Thoracic aorta (tissue), 2 donors: ENCODE measurements at regions not wholly inside any gene's neighbourhood (a gene's known extent, or its start where the extent isn't known, plus 50 kb on each side); places are given as distances from the start of the nearest gene placed in this dataset.

Experiments used
- ATAC-seq: fragments of 150-250 bp; one replicate; pipeline ENCODE4 v1.8.0; 2017; ENCODE audit warnings: low read depth; ENCODE audit not compliant: insufficient number of reproducible peaks, low FRiP score
- DNase-seq: peaks from one replicate; pipeline ENCODE4 v3.0.0-alpha.2; 2020; ENCODE audit warnings: low spot score
- H3K27ac ChIP-seq, 2 donors: fragments of 200-600 bp; sonication (generic); 1 replicate in 1 of 2; 2 replicates in 1 of 2; pipeline ENCODE4 v1.5.1; 2016; ENCODE audit warnings: mild to moderate bottlenecking in 2 of 2, moderate library complexity in 2 of 2
- H3K27me3 ChIP-seq: fragments of 200-600 bp; sonication (generic); replicated peaks from 2 replicates; pipeline ENCODE4 v1.6.0; 2016; ENCODE audit warnings: mild to moderate bottlenecking; ENCODE audit not compliant: insufficient read depth
- H3K36me3 ChIP-seq: fragments of 200-600 bp; sonication (generic); one replicate; pipeline ENCODE4 v1.5.1; 2016
- H3K4me1 ChIP-seq, 2 donors: fragments of 200-600 bp; sonication (generic); 1 replicate in 1 of 2; 2 replicates in 1 of 2; pipeline versions ENCODE4 v1.5.1 to v1.6.0; 2016; ENCODE audit warnings: low read depth in 2 of 2, mild to moderate bottlenecking in 1 of 2; ENCODE audit not compliant: control insufficient read depth in 1 of 2
- H3K4me3 ChIP-seq: fragments of 200-600 bp; sonication (generic); 2 replicates; pipeline ENCODE4 v1.5.1; 2016; ENCODE audit warnings: mild to moderate bottlenecking
- H3K9me3 ChIP-seq: fragments of 200-600 bp; sonication (generic); 2 replicates; pipeline ENCODE4 v1.5.1; 2016
- TF ChIP-seq, protein P1 (sequence below): fragments of 200-600 bp; sonication (generic); IDR thresholded peaks from one replicate; pipeline ENCODE4 v1.5.1; 2019; ENCODE audit warnings: antibody characterized with exemption

DNA sequence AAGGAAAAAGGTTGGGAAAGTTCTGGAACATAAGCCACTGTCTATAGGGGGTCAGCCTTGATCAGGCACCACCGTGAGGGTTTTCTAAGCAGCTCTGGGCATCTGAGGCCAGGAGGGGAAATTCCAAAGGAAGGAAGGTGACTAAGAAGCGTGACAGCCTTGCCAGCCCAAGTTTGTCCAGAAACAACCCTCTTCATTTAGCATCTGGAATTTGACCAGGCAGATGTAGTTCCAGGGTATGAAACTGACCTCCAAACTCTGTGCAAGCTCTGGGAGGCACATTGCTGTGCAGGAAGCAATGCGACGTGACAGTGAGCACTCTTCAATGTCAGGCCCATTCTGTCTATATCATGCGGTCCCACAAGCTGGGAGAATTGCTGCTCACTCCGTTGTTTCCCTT is 85.4 kb upstream of the TPM1 start:
- Histone ChIP-seq H3K27ac (no peak overlapping the region), H3K4me1 (peaks cover 12 to 33% of the 10 kb centered on the region in 2 donors), H3K4me3 (no peak overlapping the region), H3K27me3 (no peaks in the 10 kb centered on the region), H3K9me3 (no peaks in the 10 kb centered on the region), H3K36me3 (no peaks in the 10 kb centered on the region)
- TF ChIP-seq, protein P1, sequence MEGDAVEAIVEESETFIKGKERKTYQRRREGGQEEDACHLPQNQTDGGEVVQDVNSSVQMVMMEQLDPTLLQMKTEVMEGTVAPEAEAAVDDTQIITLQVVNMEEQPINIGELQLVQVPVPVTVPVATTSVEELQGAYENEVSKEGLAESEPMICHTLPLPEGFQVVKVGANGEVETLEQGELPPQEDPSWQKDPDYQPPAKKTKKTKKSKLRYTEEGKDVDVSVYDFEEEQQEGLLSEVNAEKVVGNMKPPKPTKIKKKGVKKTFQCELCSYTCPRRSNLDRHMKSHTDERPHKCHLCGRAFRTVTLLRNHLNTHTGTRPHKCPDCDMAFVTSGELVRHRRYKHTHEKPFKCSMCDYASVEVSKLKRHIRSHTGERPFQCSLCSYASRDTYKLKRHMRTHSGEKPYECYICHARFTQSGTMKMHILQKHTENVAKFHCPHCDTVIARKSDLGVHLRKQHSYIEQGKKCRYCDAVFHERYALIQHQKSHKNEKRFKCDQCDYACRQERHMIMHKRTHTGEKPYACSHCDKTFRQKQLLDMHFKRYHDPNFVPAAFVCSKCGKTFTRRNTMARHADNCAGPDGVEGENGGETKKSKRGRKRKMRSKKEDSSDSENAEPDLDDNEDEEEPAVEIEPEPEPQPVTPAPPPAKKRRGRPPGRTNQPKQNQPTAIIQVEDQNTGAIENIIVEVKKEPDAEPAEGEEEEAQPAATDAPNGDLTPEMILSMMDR = no peak
- no peak for DNase-seq
- no peak for ATAC-seq

DNA sequence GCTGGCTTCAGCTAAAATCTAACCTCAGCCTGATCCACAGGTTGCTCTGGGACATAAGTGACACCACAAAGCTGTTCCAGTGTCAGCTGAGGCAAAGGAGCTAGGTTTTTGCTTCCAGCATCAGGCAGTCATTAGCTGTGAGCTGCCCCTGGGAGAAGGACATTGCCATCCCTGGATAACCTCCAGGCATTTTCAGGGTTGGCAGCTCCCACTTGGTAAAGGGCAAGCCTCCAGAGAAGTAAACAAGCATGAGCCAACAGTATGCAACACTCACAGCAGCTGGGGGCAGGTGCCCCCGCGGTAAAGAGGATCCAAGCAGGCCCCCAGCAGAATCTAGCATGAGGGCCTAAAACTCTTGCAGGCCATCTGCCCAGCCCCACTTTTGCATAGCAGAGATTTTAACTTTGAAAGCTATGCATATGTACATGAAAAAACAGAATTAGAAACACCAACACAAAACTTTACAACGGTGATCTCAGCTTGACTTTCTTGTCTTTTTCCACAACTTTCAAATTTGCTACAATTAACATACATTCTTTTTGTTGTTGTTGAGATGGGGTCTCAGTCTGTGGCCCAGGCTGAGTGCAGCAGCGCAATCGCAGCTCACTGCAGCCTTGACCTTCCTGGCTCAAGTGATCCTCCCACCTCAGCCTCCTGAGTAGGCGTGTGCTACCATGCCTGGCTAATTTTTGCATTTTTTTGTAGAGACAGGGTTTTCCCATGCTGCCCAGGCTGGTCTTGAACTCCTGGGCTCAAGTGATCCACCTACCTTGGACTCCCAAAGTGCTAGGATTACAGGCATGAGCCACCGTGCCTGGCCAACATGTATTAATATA is 83.8 kb upstream of the TPM1 start:
- Histone ChIP-seq H3K36me3 (no peaks in the 10 kb centered on the region), H3K27ac (no peak overlapping the region)

DNA sequence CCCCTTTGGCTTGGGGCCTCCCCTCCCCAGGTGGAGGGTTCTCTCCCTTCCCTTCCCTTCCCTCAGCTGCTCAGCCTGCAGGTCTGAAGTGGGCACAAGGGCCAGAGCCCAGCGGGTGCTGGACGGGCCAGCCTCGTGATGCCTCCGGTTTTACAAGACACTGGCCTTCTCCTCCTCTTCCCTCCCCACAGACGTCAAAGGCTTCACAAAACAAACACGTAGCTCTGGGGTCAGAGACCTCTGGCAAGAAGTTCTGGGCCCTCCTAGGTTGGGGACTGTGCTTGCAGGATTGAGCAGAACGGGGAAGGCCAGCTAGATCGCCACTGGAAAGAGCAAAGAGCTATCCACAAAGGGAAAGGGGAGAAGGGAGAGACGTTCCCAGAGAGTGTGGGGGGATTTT is 81.4 kb upstream of the TPM1 start:
- Histone ChIP-seq H3K9me3 (no peaks in the 10 kb centered on the region), H3K27me3 (no peaks in the 10 kb centered on the region), H3K27ac (no peak overlapping the region), H3K4me3 (no peak overlapping the region), H3K4me1 (peaks cover 12 to 33% of the 10 kb centered on the region in 2 donors), H3K36me3 (no peaks in the 10 kb centered on the region)
- ATAC-seq (no peak), DNase-seq (no peak)
- TF ChIP-seq, protein P1 = no peak

More for the DNA sequence above, 83.8 kb upstream of the TPM1 start:
- no peaks in the 10 kb centered on the region for H3K9me3 ChIP-seq
- H3K4me1 ChIP-seq = peaks cover 12 to 33% of the 10 kb centered on the region in 2 donors
- no peaks in the 10 kb centered on the region for H3K27me3 ChIP-seq
- ATAC-seq (no peak), DNase-seq (no peak)
- H3K4me3 ChIP-seq = no peak overlapping the region
- TF ChIP-seq, protein P1 = no peak

DNA sequence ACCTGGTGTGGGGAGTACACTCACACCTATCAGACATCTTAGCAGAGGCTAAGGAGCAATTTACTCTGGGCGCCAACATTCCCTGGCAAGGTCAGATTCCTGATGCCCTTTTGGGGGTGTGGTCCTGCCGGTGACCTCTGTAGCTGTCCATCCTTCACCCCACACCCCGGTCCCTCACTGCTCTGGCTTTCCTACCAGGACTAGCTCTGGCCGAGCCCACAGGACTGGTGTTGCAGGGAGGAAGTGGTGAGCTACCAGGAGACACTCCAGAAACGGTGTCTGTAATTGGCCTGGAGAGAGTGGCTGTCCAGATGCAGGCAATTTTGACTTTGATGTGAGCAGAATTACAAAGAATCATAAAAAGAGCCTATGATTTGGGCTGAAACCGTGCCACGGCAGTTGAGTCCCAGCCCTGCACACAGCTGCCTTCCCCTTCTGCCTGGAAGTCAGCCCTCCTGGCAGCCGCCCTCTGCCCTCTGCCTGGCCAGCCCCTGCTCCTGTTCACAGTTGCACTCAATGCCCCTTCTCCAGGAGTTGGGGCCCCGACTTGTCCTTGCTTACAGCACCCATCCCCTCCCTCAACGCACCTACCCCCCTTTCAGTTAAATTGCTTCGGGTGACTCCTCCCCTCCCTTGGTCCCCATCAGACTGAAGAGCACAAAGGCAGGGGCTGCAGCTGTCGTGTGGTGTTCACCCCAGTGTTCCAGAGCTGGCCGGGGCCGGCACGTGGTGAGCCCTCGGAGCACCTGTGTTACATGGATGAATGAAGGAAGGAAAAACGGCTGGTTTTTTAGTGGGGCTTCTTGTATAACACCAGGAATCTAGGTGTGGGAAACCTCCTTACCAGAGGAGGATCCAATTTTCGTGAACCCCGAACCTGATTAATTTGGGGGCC is 80.2 kb upstream of the TPM1 start:
- DNase-seq (no peak), ATAC-seq (no peak)
- H3K9me3 ChIP-seq = no peaks in the 10 kb centered on the region
- H3K27me3 ChIP-seq = no peaks in the 10 kb centered on the region
- no peaks in the 10 kb centered on the region for H3K36me3 ChIP-seq
- H3K4me1 ChIP-seq = peaks cover 5 to 23% of the 10 kb centered on the region in 2 donors
- TF ChIP-seq, protein P1 = no peak
- H3K27ac ChIP-seq = no peak overlapping the region
- H3K4me3 ChIP-seq = no peak overlapping the region

DNA sequence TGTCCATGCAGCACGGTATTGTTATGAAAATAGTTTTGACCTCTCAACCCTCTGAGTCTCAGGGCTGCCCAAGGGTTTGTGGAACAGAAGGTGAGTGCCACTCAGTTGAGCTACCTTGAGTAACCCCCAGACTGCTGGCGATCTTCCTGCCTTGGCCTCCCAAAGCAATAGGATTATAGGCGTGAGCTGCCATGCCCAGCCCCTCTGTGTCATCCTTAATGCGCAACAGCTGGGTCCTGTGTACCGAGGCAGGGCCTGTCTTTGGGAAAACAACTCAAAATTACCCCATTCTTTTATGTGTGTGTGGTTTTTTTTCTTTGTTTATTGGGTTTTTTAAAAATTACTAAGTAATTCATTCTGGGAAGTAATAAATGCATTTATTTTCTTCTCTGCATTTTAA is 78.3 kb upstream of the TPM1 start:
- ATAC-seq (no peak), DNase-seq (no peak)
- H3K27ac ChIP-seq = no peak overlapping the region
- H3K4me3 ChIP-seq = no peak overlapping the region
- H3K27me3 ChIP-seq = no peaks in the 10 kb centered on the region
- H3K36me3 ChIP-seq = no peaks in the 10 kb centered on the region
- H3K4me1 ChIP-seq = peaks cover 0 to 4% of the 10 kb centered on the region in 2 donors
- TF ChIP-seq, protein P1 = no peak
- no peaks in the 10 kb centered on the region for H3K9me3 ChIP-seq
